Hepatocyte (in vitro differentiated cells): ENCODE measurements at regions not wholly inside any gene's neighbourhood (a gene's known extent, or its start where the extent isn't known, plus 50 kb on each side); places are given as distances from the start of the nearest gene placed in this dataset.

Experiments
- EZH2 ChIP-seq: fragments of 200-600 bp; sonication (generic); IDR thresholded peaks from 2 replicates; pipeline ENCODE4 v1.6.1; 2016; ENCODE audit warnings: antibody characterized with exemption, mild to moderate bottlenecking, borderline replicate concordance
- EZH2phosphoT487 ChIP-seq: fragments of 200-600 bp; sonication (generic); IDR thresholded peaks from one replicate; pipeline ENCODE4 v1.6.1; 2018; ENCODE audit warnings: antibody characterized with exemption, mild to moderate bottlenecking, low read depth, moderate library complexity; ENCODE audit not compliant: unreplicated experiment, severe bottlenecking

DNA sequence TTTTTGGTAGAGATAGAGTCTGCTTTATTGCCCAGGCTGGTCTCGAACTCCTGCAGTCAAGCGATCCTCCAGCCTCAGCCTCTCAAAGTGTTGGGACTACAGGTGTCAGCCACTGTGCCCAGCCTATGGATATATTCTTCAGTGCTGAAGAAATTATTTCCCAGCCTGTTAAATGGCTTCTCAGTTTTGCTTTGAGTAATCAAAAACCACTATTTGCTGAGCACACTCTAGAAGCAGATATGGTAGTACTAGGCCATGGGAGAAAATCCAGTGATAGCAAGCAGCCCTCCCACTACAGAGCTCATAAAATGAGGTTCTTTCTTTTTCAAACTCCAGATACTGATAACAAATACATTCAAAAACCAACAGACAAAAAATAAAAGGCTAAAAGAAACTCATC, 80.6 kb upstream of the CLDN10 start:
- no peak for TF ChIP-seq EZH2
- TF ChIP-seq EZH2phosphoT487: no peak
